SKM-1 (cell line): ENCODE measurements at regions not wholly inside any gene's neighbourhood (a gene's known extent, or its start where the extent isn't known, plus 50 kb on each side); places are given as distances from the start of the nearest gene placed in this dataset.

Experiments
- DNase-seq: peaks from one replicate; lab custom pipeline; 2025; ENCODE audit not compliant: unreplicated experiment; lab: John Stamatoyannopoulos, UW

- DNase-seq, result no peak
Observed at GRCh38 chr1:208924928-208925327, 658.6 kb upstream of the CAMK1G start.

- no peak for DNase-seq
Observed at GRCh38 chr1:208928349-208929010, 655.0 kb upstream of the CAMK1G start.

- no peak for DNase-seq
Observed at GRCh38 chr1:208929575-208929974, 653.9 kb upstream of the CAMK1G start.

- no peak for DNase-seq
Observed at GRCh38 chr1:208931936-208932335, 651.6 kb upstream of the CAMK1G start.

GRCh38 chr1:208933984-208934525, 649.5 kb upstream of the CAMK1G start:
- no peak for DNase-seq

GRCh38 chr1:208934933-208935332, 648.6 kb upstream of the CAMK1G start:
- DNase-seq, result no peak

- no peak for DNase-seq
Observed at GRCh38 chr1:208935517-208936187, 647.9 kb upstream of the CAMK1G start.

GRCh38 chr1:208939537-208940085, 643.9 kb upstream of the CAMK1G start:
- DNase-seq, result no peak

- DNase-seq, result no peak
Observed at GRCh38 chr1:208942394-208943130, 641.0 kb upstream of the CAMK1G start.

- DNase-seq, result no peak
Observed at GRCh38 chr1:208943291-208943690, 640.2 kb upstream of the CAMK1G start.

GRCh38 chr1:208944981-208945451, 638.5 kb upstream of the CAMK1G start:
- no peak for DNase-seq

- DNase-seq, result no peak
Observed at GRCh38 chr1:208950206-208950605, 633.3 kb upstream of the CAMK1G start.

GRCh38 chr1:208951026-208951525, 632.4 kb upstream of the CAMK1G start:
- no peak for DNase-seq

GRCh38 chr1:208951908-208952307, 631.6 kb upstream of the CAMK1G start:
- DNase-seq, result no peak

GRCh38 chr1:208962867-208963266, 620.6 kb upstream of the CAMK1G start:
- DNase-seq, result no peak

GRCh38 chr1:208965351-208965750, 618.2 kb upstream of the CAMK1G start:
- no peak for DNase-seq

- DNase-seq, result no peak
Observed at GRCh38 chr1:208967334-208967733, 616.2 kb upstream of the CAMK1G start.

- no peak for DNase-seq
Observed at GRCh38 chr1:208974717-208975116, 608.8 kb upstream of the CAMK1G start.

- no peak for DNase-seq
Observed at GRCh38 chr1:208975456-208975855, 608.1 kb upstream of the CAMK1G start.

- no peak for DNase-seq
Observed at GRCh38 chr1:208977012-208977411, 606.5 kb upstream of the CAMK1G start.

- no peak for DNase-seq
Observed at GRCh38 chr1:208977638-208978256, 605.8 kb upstream of the CAMK1G start.
